ENCODE measurements at regions not wholly inside any gene's neighbourhood (a gene's known extent, or its start where the extent isn't known, plus 50 kb on each side); places are given as distances from the start of the nearest gene placed in this dataset.

GRCh38 chr21:24179110-24179509, 1428.2 kb downstream of the MRPL39 start:
- no peak for DNase-seq
- intact Hi-C loops (cut with DNase I): no loop called here
- H3K4me1 ChIP-seq: no peaks in the 10 kb centered on the region
- H3K36me3 ChIP-seq (ENCODE audit: insufficient read depth in 1 of 2, low read depth in 1 of 2): no peaks in the 10 kb centered on the region
- H3K9me3 ChIP-seq: no peaks in the 10 kb centered on the region
- TF ChIP-seq, protein P1, sequence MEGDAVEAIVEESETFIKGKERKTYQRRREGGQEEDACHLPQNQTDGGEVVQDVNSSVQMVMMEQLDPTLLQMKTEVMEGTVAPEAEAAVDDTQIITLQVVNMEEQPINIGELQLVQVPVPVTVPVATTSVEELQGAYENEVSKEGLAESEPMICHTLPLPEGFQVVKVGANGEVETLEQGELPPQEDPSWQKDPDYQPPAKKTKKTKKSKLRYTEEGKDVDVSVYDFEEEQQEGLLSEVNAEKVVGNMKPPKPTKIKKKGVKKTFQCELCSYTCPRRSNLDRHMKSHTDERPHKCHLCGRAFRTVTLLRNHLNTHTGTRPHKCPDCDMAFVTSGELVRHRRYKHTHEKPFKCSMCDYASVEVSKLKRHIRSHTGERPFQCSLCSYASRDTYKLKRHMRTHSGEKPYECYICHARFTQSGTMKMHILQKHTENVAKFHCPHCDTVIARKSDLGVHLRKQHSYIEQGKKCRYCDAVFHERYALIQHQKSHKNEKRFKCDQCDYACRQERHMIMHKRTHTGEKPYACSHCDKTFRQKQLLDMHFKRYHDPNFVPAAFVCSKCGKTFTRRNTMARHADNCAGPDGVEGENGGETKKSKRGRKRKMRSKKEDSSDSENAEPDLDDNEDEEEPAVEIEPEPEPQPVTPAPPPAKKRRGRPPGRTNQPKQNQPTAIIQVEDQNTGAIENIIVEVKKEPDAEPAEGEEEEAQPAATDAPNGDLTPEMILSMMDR (IDR thresholded peaks at IDR 0.05): no peak
- H3K27me3 ChIP-seq (ENCODE audit: insufficient read depth in 3 of 3, low read length in 2 of 3): no peaks in the 10 kb centered on the region
- H3K27ac ChIP-seq: no peak overlapping the region
- WGBS, 3 donors: 69 to 83% (median 76%) methylated on average over 1 of the region's 1 CpG
- no peak overlapping the region for H3K4me3 ChIP-seq
- no peak for ATAC-seq

DNA sequence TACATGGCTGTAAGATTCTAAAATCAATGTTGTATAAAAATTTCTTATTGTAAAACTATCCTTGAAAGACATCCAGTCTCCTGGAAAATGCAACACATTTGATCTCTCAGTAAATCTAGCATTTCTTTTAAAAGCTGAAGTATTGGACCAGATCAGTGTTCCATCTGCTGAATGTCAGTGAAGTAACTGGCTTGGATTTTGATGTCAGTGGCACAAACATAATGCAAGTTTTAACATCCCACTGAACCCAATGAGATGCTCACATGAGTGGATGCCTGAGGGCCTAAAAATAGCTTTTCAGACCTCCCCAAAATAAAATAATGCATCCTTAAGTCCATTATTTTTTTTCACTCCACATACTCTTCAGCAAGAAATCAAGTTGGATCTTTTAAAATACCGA, 1432.2 kb downstream of the MRPL39 start:
- H3K9me3 ChIP-seq: no peaks in the 10 kb centered on the region
- H3K4me1 ChIP-seq: no peaks in the 10 kb centered on the region
- 84 to 92% (median 85%) methylated on average over 1 of the region's 1 CpG for WGBS, 3 donors
- no peak overlapping the region for H3K4me3 ChIP-seq
- H3K27me3 ChIP-seq (ENCODE audit: insufficient read depth in 3 of 3, low read length in 2 of 3): no peaks in the 10 kb centered on the region
- intact Hi-C loops (cut with DNase I): no loop called here
- DNase-seq: no peak
- no peak overlapping the region for H3K27ac ChIP-seq
- H3K36me3 ChIP-seq (ENCODE audit: insufficient read depth in 1 of 2, low read depth in 1 of 2): no peaks in the 10 kb centered on the region
- TF ChIP-seq, protein P1 (IDR thresholded peaks at IDR 0.05): no peak
- ATAC-seq: no peak

DNA sequence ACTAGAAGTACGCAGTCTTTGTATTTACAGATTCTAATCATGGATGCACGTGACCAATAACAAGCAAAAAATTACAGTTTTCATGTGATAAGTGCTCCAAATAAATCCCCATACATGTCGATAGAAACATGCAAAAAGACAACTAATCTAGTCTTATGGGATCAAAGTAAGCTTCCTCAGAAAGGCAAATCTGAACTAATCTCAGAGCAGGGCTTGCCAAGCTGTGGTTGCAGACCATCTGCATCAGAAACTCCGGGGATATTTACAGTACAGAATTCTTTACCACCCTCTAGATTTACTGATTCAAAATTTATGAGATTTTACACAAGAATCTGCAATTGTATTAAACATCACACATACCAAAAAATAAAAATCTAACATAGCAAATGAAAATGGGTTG, 1435.5 kb downstream of the MRPL39 start:
- H3K4me3 ChIP-seq: no peak overlapping the region
- no peaks in the 10 kb centered on the region for H3K36me3 ChIP-seq (ENCODE audit: insufficient read depth in 1 of 2, low read depth in 1 of 2)
- WGBS, 3 donors: 51 to 58% (median 55%) methylated on average over 4 of the region's 4 CpGs
- DNase-seq (no peak), ATAC-seq (no peak)
- no peaks in the 10 kb centered on the region for H3K4me1 ChIP-seq
- H3K27me3 ChIP-seq (ENCODE audit: insufficient read depth in 3 of 3, low read length in 2 of 3): no peaks in the 10 kb centered on the region
- H3K27ac ChIP-seq: no peak overlapping the region
- no peaks in the 10 kb centered on the region for H3K9me3 ChIP-seq
- TF ChIP-seq, protein P1 (IDR thresholded peaks at IDR 0.05): no peak
- intact Hi-C loops (cut with DNase I): no loop called here

- TF ChIP-seq, protein P1 (IDR thresholded peaks at IDR 0.05): no peak
- Histone ChIP-seq H3K36me3 (ENCODE audit: insufficient read depth in 1 of 2, low read depth in 1 of 2) (no peaks in the 10 kb centered on the region), H3K4me3 (no peak overlapping the region), H3K4me1 (no peaks in the 10 kb centered on the region), H3K27ac (no peak overlapping the region), H3K27me3 (ENCODE audit: insufficient read depth in 3 of 3, low read length in 2 of 3) (no peaks in the 10 kb centered on the region), H3K9me3 (no peaks in the 10 kb centered on the region)
- ATAC-seq (no peak), DNase-seq (no peak)
- WGBS, 3 donors: 35 to 44% (median 43%) methylated on average over 8 of the region's 8 CpGs
- intact Hi-C loops (cut with DNase I): no loop called here
These were observed 1443.7 kb downstream of the MRPL39 start for GRCh38 chr21:24163539-24163938.

DNA sequence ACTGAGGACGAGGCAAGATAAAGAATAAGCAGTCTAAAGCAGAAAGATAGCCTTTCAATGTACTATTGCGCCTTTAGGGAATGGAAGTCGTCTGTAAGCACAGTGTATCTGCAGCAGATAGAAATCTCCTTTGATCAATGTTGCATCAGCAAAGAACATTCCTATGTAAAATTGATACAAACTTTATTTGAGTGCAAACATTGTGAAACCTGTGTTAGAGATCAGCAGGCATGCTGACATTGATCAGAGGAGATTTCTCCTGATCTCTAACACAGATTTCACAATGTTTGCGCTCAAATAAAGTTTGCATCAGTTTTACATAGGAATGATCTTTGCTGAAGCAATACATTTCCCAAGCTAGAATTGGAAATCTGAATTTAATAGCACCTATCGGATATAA, 1446.8 kb downstream of the MRPL39 start:
- WGBS, 3 donors: 74 to 94% (median 91%) methylated on average over 5 of the region's 5 CpGs
- H3K36me3 ChIP-seq (ENCODE audit: insufficient read depth in 1 of 2, low read depth in 1 of 2): no peaks in the 10 kb centered on the region
- intact Hi-C loops (cut with DNase I): no loop called here
- H3K27ac ChIP-seq: no peak overlapping the region
- H3K27me3 ChIP-seq (ENCODE audit: insufficient read depth in 3 of 3, low read length in 2 of 3): no peaks in the 10 kb centered on the region
- H3K9me3 ChIP-seq: no peaks in the 10 kb centered on the region
- ATAC-seq (no peak), DNase-seq (no peak)
- no peak overlapping the region for H3K4me3 ChIP-seq
- no peaks in the 10 kb centered on the region for H3K4me1 ChIP-seq
- TF ChIP-seq, protein P1 (IDR thresholded peaks at IDR 0.05): no peak

Data from psoas muscle (tissue), 7 donors.